HEK293T (cell line): ENCODE measurements at regions not wholly inside any gene's neighbourhood (a gene's known extent, or its start where the extent isn't known, plus 50 kb on each side); places are given as distances from the start of the nearest gene placed in this dataset.

ENCODE experiments used
- CTBP1 ChIP-seq: fragments of 450-650 bp; IDR thresholded peaks from 2 replicates; pipeline ENCODE4 v1.6.1; 2016; ENCODE audit warnings: borderline replicate concordance
- FOXM1 ChIP-seq: fragments of 450-650 bp; IDR thresholded peaks from 2 replicates; pipeline ENCODE4 v1.6.1; 2017; ENCODE audit warnings: mild to moderate bottlenecking, borderline replicate concordance
- NFRKB ChIP-seq: fragments of 450-650 bp; IDR thresholded peaks from 2 replicates; pipeline ENCODE4 v1.6.1; 2016; ENCODE audit warnings: mild to moderate bottlenecking, moderate library complexity
- SP1 ChIP-seq: fragments of 450-650 bp; IDR thresholded peaks from 2 replicates; pipeline ENCODE4 v1.6.1; 2017
- SUZ12 ChIP-seq: fragments of 450-650 bp; IDR thresholded peaks from 2 replicates; pipeline ENCODE4 v1.6.1; 2016; ENCODE audit warnings: mild to moderate bottlenecking
- TARDBP ChIP-seq: fragments of 450-650 bp; IDR thresholded peaks from 2 replicates; pipeline ENCODE4 v1.6.1; 2016

DNA sequence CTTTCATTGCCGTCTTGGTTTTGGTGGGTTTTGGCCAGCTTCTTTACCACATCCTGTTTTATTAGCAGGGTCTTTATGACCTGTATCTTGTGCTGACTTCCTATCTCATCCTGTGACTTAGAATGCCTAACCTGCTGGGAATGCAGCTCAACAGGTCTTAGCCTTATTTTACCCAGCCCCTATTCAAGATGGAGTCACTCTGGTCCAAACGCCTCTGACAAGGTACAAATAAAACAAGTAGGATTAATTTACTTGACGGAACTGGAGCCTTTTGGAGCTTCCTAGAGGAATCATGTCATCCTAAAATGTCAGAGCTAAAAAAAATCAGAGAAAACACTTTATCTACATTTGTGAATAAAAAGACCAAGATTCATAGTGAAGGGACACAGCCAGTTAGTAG lies 66.2 kb upstream of the ATXN3L start:
- TF ChIP-seq NFRKB (no peak), SUZ12 (no peak), TARDBP (no peak), SP1 (no peak), FOXM1 (no peak), CTBP1 (no peak)
